Limb (tissue), 2 donors: ENCODE measurements at regions not wholly inside any gene's neighbourhood (a gene's known extent, or its start where the extent isn't known, plus 50 kb on each side); places are given as distances from the start of the nearest gene placed in this dataset.

ENCODE experiments used
- DNase-seq, 2 donors: peaks; one replicate each; pipeline ENCODE4 v3.0.0-alpha.2; 2016; ENCODE audit errors: extremely low spot score in 2 of 2

GRCh38 chr12:115194448-115194847, 510.5 kb upstream of the TBX3 start:
- DNase-seq = no peak

- DNase-seq = no peak
Measured at GRCh38 chr12:115191342-115191741, 507.4 kb upstream of the TBX3 start.

GRCh38 chr12:115190010-115190770, 506.2 kb upstream of the TBX3 start:
- peak in 1 of 2 donors; percentile 53 for DNase-seq

GRCh38 chr12:115185506-115185905, 501.5 kb upstream of the TBX3 start:
- no peak for DNase-seq

GRCh38 chr12:115183752-115184151, 499.8 kb upstream of the TBX3 start:
- no peak for DNase-seq

- no peak for DNase-seq
Measured at GRCh38 chr12:115177899-115178298, 493.9 kb upstream of the TBX3 start.

GRCh38 chr12:115176741-115177400, 492.9 kb upstream of the TBX3 start:
- DNase-seq = no peak

GRCh38 chr12:115174920-115175319, 490.9 kb upstream of the TBX3 start:
- DNase-seq = no peak

GRCh38 chr12:115172521-115172920, 488.5 kb upstream of the TBX3 start:
- DNase-seq = no peak

GRCh38 chr12:115169981-115170380, 486.0 kb upstream of the TBX3 start:
- no peak for DNase-seq

GRCh38 chr12:115166698-115167315, 482.8 kb upstream of the TBX3 start:
- no peak for DNase-seq

- no peak for DNase-seq
Measured at GRCh38 chr12:115163710-115164109, 479.7 kb upstream of the TBX3 start.

GRCh38 chr12:115160271-115161128, 476.5 kb upstream of the TBX3 start:
- no peak for DNase-seq

- DNase-seq = no peak
Measured at GRCh38 chr12:115158816-115159215, 474.8 kb upstream of the TBX3 start.

- DNase-seq = no peak
Measured at GRCh38 chr12:115155665-115156645, 472.0 kb upstream of the TBX3 start.

- no peak for DNase-seq
Measured at GRCh38 chr12:115149685-115150378, 465.9 kb upstream of the TBX3 start.

GRCh38 chr12:115149279-115149678, 465.3 kb upstream of the TBX3 start:
- DNase-seq = no peak

GRCh38 chr12:115147916-115148315, 463.9 kb upstream of the TBX3 start:
- DNase-seq = no peak

GRCh38 chr12:115146453-115146852, 462.5 kb upstream of the TBX3 start:
- DNase-seq = no peak

- DNase-seq = no peak
Measured at GRCh38 chr12:115144425-115144824, 460.4 kb upstream of the TBX3 start.
